HEK293T (cell line): ENCODE measurements at regions not wholly inside any gene's neighbourhood (a gene's known extent, or its start where the extent isn't known, plus 50 kb on each side); places are given as distances from the start of the nearest gene placed in this dataset.

Source experiments
- ARNT ChIP-seq: fragments of 450-650 bp; IDR thresholded peaks from 2 replicates; pipeline ENCODE4 v1.6.1; 2017; ENCODE audit warnings: mild to moderate bottlenecking
- BHLHE40 ChIP-seq: fragments of 450-650 bp; IDR thresholded peaks from 2 replicates; pipeline ENCODE4 v1.6.1; 2016; ENCODE audit warnings: mild to moderate bottlenecking, moderate library complexity, borderline replicate concordance
- CTBP1 ChIP-seq: fragments of 450-650 bp; IDR thresholded peaks from 2 replicates; pipeline ENCODE4 v1.6.1; 2016; ENCODE audit warnings: borderline replicate concordance
- FOXK2 ChIP-seq: fragments of 450-650 bp; IDR thresholded peaks from 2 replicates; pipeline ENCODE4 v1.6.1; 2016; ENCODE audit warnings: mild to moderate bottlenecking
- L3MBTL2 ChIP-seq: fragments of 450-650 bp; conservative IDR thresholded peaks from 2 replicates; pipeline ENCODE4 v1.6.1; 2016; ENCODE audit warnings: mild to moderate bottlenecking
- NFRKB ChIP-seq: fragments of 450-650 bp; IDR thresholded peaks from 2 replicates; pipeline ENCODE4 v1.6.1; 2016; ENCODE audit warnings: mild to moderate bottlenecking, moderate library complexity
- SP1 ChIP-seq: fragments of 450-650 bp; IDR thresholded peaks from 2 replicates; pipeline ENCODE4 v1.6.1; 2017

DNA sequence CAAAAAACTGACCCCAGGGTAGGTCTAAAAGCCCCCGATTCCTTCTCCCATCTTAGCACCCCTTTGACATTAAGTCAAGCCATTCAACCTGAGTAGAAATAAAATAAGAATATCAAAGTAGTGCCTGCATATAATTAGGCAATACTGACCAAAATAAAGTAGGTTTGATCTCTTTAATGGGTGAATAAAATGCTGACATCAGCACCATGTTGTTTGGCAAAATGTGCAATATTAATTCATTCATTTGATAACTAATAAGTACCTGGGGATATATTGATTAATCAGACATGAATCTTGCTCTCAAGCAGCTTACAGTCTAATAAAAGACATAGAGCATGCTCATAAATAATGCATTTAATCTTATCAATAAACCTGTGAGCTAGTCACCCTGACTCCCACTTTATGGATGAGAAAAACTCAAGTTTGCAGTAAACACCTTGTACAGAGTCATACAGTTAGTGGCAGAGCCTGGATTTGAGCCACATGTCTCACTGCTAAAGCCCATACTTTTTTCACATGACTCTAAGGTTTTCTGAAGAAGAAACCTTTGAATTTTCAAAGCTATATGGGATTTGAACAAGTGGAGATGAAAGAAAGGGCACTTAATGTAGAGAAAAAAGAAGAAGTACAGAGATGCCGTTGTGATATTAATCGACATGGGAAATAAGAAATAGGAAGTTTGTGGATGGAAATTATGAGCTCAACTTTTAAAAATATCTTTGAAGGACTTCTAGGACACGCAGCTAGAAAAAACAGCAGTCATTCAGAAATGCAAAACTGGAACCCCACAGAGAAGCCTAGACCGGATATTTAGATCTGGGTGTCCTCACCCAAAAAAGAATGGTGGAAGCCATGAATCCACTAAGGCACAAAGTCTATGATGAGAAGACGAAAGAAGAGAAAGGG, 183.9 kb downstream of the TOMM20 start:
- no peak for TF ChIP-seq FOXK2
- TF ChIP-seq ARNT, result no peak
- TF ChIP-seq L3MBTL2, result no peak
- TF ChIP-seq NFRKB, result no peak
- no peak for TF ChIP-seq BHLHE40
- TF ChIP-seq CTBP1, result no peak
- TF ChIP-seq SP1, result no peak
